ENCODE measurements at regions not wholly inside any gene's neighbourhood (a gene's known extent, or its start where the extent isn't known, plus 50 kb on each side); places are given as distances from the start of the nearest gene placed in this dataset.

- Mint-ChIP-seq H3K27me3 (peaks cover 3% of the 10 kb centered on the region), H3K9me3 (peaks cover 0 to 3% (median 1%) of the 10 kb centered on the region in 3 donors), H3K4me1 (no peaks in the 10 kb centered on the region), H3K4me3 (no peak overlapping the region), H3K36me3 (peaks cover 1% of the 10 kb centered on the region), H3K27ac (no peak overlapping the region)
Measured at GRCh38 chr18:64273724-64274123, 124.8 kb upstream of the LINC00305 start.

- no peaks in the 10 kb centered on the region for H3K27me3 Mint-ChIP-seq
- no peaks in the 10 kb centered on the region for H3K9me3 Mint-ChIP-seq
- H3K4me3 Mint-ChIP-seq, result no peak overlapping the region
- H3K27ac Mint-ChIP-seq, result no peak overlapping the region
- no peaks in the 10 kb centered on the region for H3K36me3 Mint-ChIP-seq
- H3K4me1 Mint-ChIP-seq, result no peaks in the 10 kb centered on the region
Measured at GRCh38 chr18:64271975-64272659, 123.2 kb upstream of the LINC00305 start.

GRCh38 chr18:64271246-64271645, 122.4 kb upstream of the LINC00305 start:
- Mint-ChIP-seq H3K4me1 (no peaks in the 10 kb centered on the region), H3K9me3 (no peaks in the 10 kb centered on the region), H3K27me3 (no peaks in the 10 kb centered on the region), H3K27ac (no peak overlapping the region), H3K4me3 (no peak overlapping the region), H3K36me3 (no peaks in the 10 kb centered on the region)

- Mint-ChIP-seq H3K27ac (no peak overlapping the region), H3K9me3 (no peaks in the 10 kb centered on the region), H3K36me3 (no peaks in the 10 kb centered on the region), H3K27me3 (no peaks in the 10 kb centered on the region), H3K4me3 (no peak overlapping the region), H3K4me1 (no peaks in the 10 kb centered on the region)
Measured at GRCh38 chr18:64270608-64271007, 121.7 kb upstream of the LINC00305 start.

- H3K9me3 Mint-ChIP-seq, result no peaks in the 10 kb centered on the region
Measured at GRCh38 chr18:64270121-64270520, 121.2 kb upstream of the LINC00305 start.

GRCh38 chr18:64264171-64264570, 115.3 kb upstream of the LINC00305 start:
- Mint-ChIP-seq H3K27ac (no peak overlapping the region), H3K4me3 (no peak overlapping the region), H3K9me3 (no peaks in the 10 kb centered on the region), H3K27me3 (no peaks in the 10 kb centered on the region), H3K4me1 (peaks cover 0 to 5% (median 0%) of the 10 kb centered on the region in 3 donors), H3K36me3 (no peaks in the 10 kb centered on the region)

More at GRCh38 chr18:64270121-64270520, 121.2 kb upstream of the LINC00305 start:
- Mint-ChIP-seq H3K27me3 (no peaks in the 10 kb centered on the region), H3K27ac (no peak overlapping the region), H3K36me3 (no peaks in the 10 kb centered on the region), H3K4me3 (no peak overlapping the region), H3K4me1 (no peaks in the 10 kb centered on the region)

GRCh38 chr18:64260810-64261209, 111.9 kb upstream of the LINC00305 start:
- peaks cover 0 to 5% (median 0%) of the 10 kb centered on the region in 3 donors for H3K4me1 Mint-ChIP-seq
- H3K27me3 Mint-ChIP-seq, result no peaks in the 10 kb centered on the region
- no peaks in the 10 kb centered on the region for H3K36me3 Mint-ChIP-seq
- no peak overlapping the region for H3K4me3 Mint-ChIP-seq
- H3K27ac Mint-ChIP-seq, result no peak overlapping the region
- no peaks in the 10 kb centered on the region for H3K9me3 Mint-ChIP-seq

GRCh38 chr18:64259871-64260270, 111.0 kb upstream of the LINC00305 start:
- H3K4me1 Mint-ChIP-seq, result peaks cover 0 to 5% (median 0%) of the 10 kb centered on the region in 3 donors
- no peaks in the 10 kb centered on the region for H3K36me3 Mint-ChIP-seq
- H3K4me3 Mint-ChIP-seq, result no peak overlapping the region
- no peaks in the 10 kb centered on the region for H3K27me3 Mint-ChIP-seq
- H3K9me3 Mint-ChIP-seq, result no peaks in the 10 kb centered on the region
- no peak overlapping the region for H3K27ac Mint-ChIP-seq

- H3K27ac Mint-ChIP-seq, result no peak overlapping the region
Measured at GRCh38 chr18:64258111-64258650, 109.3 kb upstream of the LINC00305 start.

GRCh38 chr18:64254399-64255093, 105.7 kb upstream of the LINC00305 start:
- peaks cover 3% of the 10 kb centered on the region for H3K27me3 Mint-ChIP-seq
- H3K9me3 Mint-ChIP-seq, result peaks cover 0 to 2% (median 0%) of the 10 kb centered on the region in 3 donors
- no peak overlapping the region for H3K4me3 Mint-ChIP-seq
- H3K4me1 Mint-ChIP-seq, result no peaks in the 10 kb centered on the region
- no peaks in the 10 kb centered on the region for H3K36me3 Mint-ChIP-seq
- H3K27ac Mint-ChIP-seq, result no peak overlapping the region

More at GRCh38 chr18:64258111-64258650, 109.3 kb upstream of the LINC00305 start:
- peaks cover 0 to 2% (median 0%) of the 10 kb centered on the region in 3 donors for H3K9me3 Mint-ChIP-seq
- H3K36me3 Mint-ChIP-seq, result no peaks in the 10 kb centered on the region
- no peak overlapping the region for H3K4me3 Mint-ChIP-seq
- peaks cover 0 to 5% (median 0%) of the 10 kb centered on the region in 3 donors for H3K4me1 Mint-ChIP-seq
- no peaks in the 10 kb centered on the region for H3K27me3 Mint-ChIP-seq

- Mint-ChIP-seq H3K9me3 (peaks cover 0 to 2% (median 0%) of the 10 kb centered on the region in 3 donors), H3K4me1 (no peaks in the 10 kb centered on the region), H3K27me3 (peaks cover 3% of the 10 kb centered on the region), H3K36me3 (no peaks in the 10 kb centered on the region), H3K27ac (no peak overlapping the region), H3K4me3 (no peak overlapping the region)
Measured at GRCh38 chr18:64253873-64254272, 105.0 kb upstream of the LINC00305 start.

- H3K27ac Mint-ChIP-seq, result no peak overlapping the region
- peaks cover 3% of the 10 kb centered on the region for H3K27me3 Mint-ChIP-seq
- peaks cover 0 to 2% (median 0%) of the 10 kb centered on the region in 3 donors for H3K9me3 Mint-ChIP-seq
- no peaks in the 10 kb centered on the region for H3K4me1 Mint-ChIP-seq
- H3K36me3 Mint-ChIP-seq, result no peaks in the 10 kb centered on the region
- no peak overlapping the region for H3K4me3 Mint-ChIP-seq
Measured at GRCh38 chr18:64253222-64253621, 104.3 kb upstream of the LINC00305 start.

- Mint-ChIP-seq H3K4me3 (no peak overlapping the region), H3K36me3 (no peaks in the 10 kb centered on the region), H3K27ac (no peak overlapping the region), H3K4me1 (no peaks in the 10 kb centered on the region), H3K9me3 (no peaks in the 10 kb centered on the region), H3K27me3 (peaks cover 3% of the 10 kb centered on the region)
Measured at GRCh38 chr18:64248836-64249235, 99.9 kb upstream of the LINC00305 start.

GRCh38 chr18:64245126-64245861, 96.4 kb upstream of the LINC00305 start:
- H3K4me1 Mint-ChIP-seq, result no peaks in the 10 kb centered on the region
- H3K36me3 Mint-ChIP-seq, result no peaks in the 10 kb centered on the region
- H3K4me3 Mint-ChIP-seq, result no peak overlapping the region
- H3K27ac Mint-ChIP-seq, result no peak overlapping the region
- peaks cover 3% of the 10 kb centered on the region for H3K27me3 Mint-ChIP-seq
- H3K9me3 Mint-ChIP-seq, result no peaks in the 10 kb centered on the region

- Mint-ChIP-seq H3K4me1 (no peaks in the 10 kb centered on the region), H3K27me3 (peaks cover 3% of the 10 kb centered on the region)
Measured at GRCh38 chr18:64244571-64244970, 95.7 kb upstream of the LINC00305 start.

More at GRCh38 chr18:64244571-64244970, 95.7 kb upstream of the LINC00305 start:
- no peak overlapping the region for H3K27ac Mint-ChIP-seq
- H3K36me3 Mint-ChIP-seq, result no peaks in the 10 kb centered on the region
- no peaks in the 10 kb centered on the region for H3K9me3 Mint-ChIP-seq
- no peak overlapping the region for H3K4me3 Mint-ChIP-seq
